PC-3 (cell line): ENCODE measurements at regions not wholly inside any gene's neighbourhood (a gene's known extent, or its start where the extent isn't known, plus 50 kb on each side); places are given as distances from the start of the nearest gene placed in this dataset.
A peak's percentile ranks its signal among the peaks of the same experiment; 100 is the strongest.
"Not testable (repeated sequence)": the region's sequence is repeated elsewhere in the genome, so short reads cannot be mapped to it uniquely, and the experiment has no call there.

Experiments
- ATAC-seq: fragments of 200-7000 bp; cut with Tn5 transposase; 2 replicates; pipeline ENCODE4 v1.9.1; 2020; ENCODE audit warnings: mild to moderate bottlenecking, moderate library complexity
- BruUV-seq: library from RNA; stranded (reverse); fragments of 400-500 nt; replicated peaks from 2 replicates; lab custom pipeline; 2021; lab: Mats Ljungman, UMichigan
- CTCF ChIA-PET: fragments of 300-600 bp; sonication (Branson Sonifier 250); formaldehyde crosslinking; loops from one replicate; lab custom pipeline; 2022; ENCODE audit warnings: antibody characterized with exemption; lab: Charles Lee
- POLR2A ChIA-PET: fragments of 300-600 bp; sonication (Branson Sonifier 250); formaldehyde crosslinking; loops from one replicate; lab custom pipeline; 2022; ENCODE audit warnings: antibody characterized with exemption; ENCODE audit not compliant: unreplicated experiment; lab: Charles Lee
- DNase-seq: peaks from one replicate; pipeline ENCODE4 v3.0.0-alpha.2; 2015
- H2AFZ ChIP-seq: fragments of 300-600 bp; sonication (generic); 2 replicates; pipeline ENCODE4 v1.6.0; 2016; ENCODE audit warnings: antibody characterized with exemption, low read length
- H3F3A ChIP-seq: fragments of 300-600 bp; sonication (generic); one replicate; pipeline ENCODE4 v1.6.0; 2017; ENCODE audit warnings: antibody characterized with exemption, low read length, control low read depth, mild to moderate bottlenecking; ENCODE audit not compliant: unreplicated experiment
- H3K27ac ChIP-seq: fragments of 300-600 bp; sonication (generic); 2 replicates; pipeline ENCODE4 v1.5.1; 2016; ENCODE audit warnings: mild to moderate bottlenecking, low read length
- H3K27me3 ChIP-seq: fragments of 300-600 bp; sonication (generic); 2 replicates; pipeline ENCODE4 v1.6.1; 2016; ENCODE audit warnings: low read length, mixed read lengths
- H3K36me3 ChIP-seq: fragments of 300-600 bp; sonication (generic); 2 replicates; pipeline ENCODE4 v1.6.1; 2016; ENCODE audit warnings: low read depth, mixed run types, low read length, mixed read lengths
- H3K4me1 ChIP-seq: fragments of 300-600 bp; sonication (generic); 2 replicates; pipeline ENCODE4 v1.5.1; 2016; ENCODE audit warnings: low read length; ENCODE audit not compliant: insufficient read depth
- H3K4me2 ChIP-seq: fragments of 300-600 bp; sonication (generic); 2 replicates; pipeline ENCODE4 v1.6.0; 2016; ENCODE audit warnings: low read length
- H3K4me3 ChIP-seq: fragments of 300-600 bp; sonication (generic); 2 replicates; pipeline ENCODE4 v1.5.1; 2016; ENCODE audit warnings: mild to moderate bottlenecking, low read length, mixed read lengths
- H3K79me2 ChIP-seq: fragments of 300-600 bp; sonication (generic); 2 replicates; pipeline ENCODE4 v1.6.1; 2017; ENCODE audit warnings: low read length, mixed read lengths
- H3K9ac ChIP-seq: fragments of 300-600 bp; sonication (generic); 2 replicates; pipeline ENCODE4 v1.6.0; 2016; ENCODE audit warnings: mild to moderate bottlenecking, low read length
- H3K9me2 ChIP-seq: fragments of 300-600 bp; sonication (generic); replicated peaks from 2 replicates; pipeline ENCODE4 v1.6.1; 2016; ENCODE audit warnings: mixed run types, low read length, mixed read lengths
- H3K9me3 ChIP-seq: fragments of 300-600 bp; sonication (generic); 2 replicates; pipeline ENCODE4 v1.6.1; 2016; ENCODE audit warnings: low read length, mixed read lengths
- H4K20me1 ChIP-seq: fragments of 300-600 bp; sonication (generic); 2 replicates; pipeline ENCODE4 v1.6.1; 2016; ENCODE audit warnings: low read length, mixed read lengths
- CTCF ChIP-seq: fragments of 300-600 bp; sonication (generic); conservative IDR thresholded peaks from 2 replicates; pipeline ENCODE4 v1.5.1; 2017; ENCODE audit warnings: antibody characterized with exemption, low read depth, mild to moderate bottlenecking, low read length
- EZH2 ChIP-seq: fragments of 300-600 bp; sonication (generic); IDR thresholded peaks from one replicate; pipeline ENCODE4 v1.6.1; 2017; ENCODE audit warnings: antibody characterized with exemption, mild to moderate bottlenecking, low read length; ENCODE audit not compliant: unreplicated experiment
- EZH2phosphoT487 ChIP-seq: fragments of 300-600 bp; sonication (generic); IDR thresholded peaks from 2 replicates; pipeline ENCODE4 v1.6.1; 2018; ENCODE audit warnings: mild to moderate bottlenecking, antibody characterized with exemption, low read length, borderline replicate concordance
- intact Hi-C: fragments of 100-400 bp; cut with micrococcal nuclease; formaldehyde crosslinking; loops from 2 replicates; pipeline ENCODE4 v1.9.0; 2023

- POLR2A ChIA-PET = no interaction called here
- ATAC-seq (no peak), DNase-seq (no peak)
- H3K9me2 ChIP-seq = no peaks in the 10 kb centered on the region
- no peak overlapping the region for H3K4me2 ChIP-seq
- no peak overlapping the region for H2AFZ ChIP-seq
- no peak overlapping the region for H3K27ac ChIP-seq
- H3K4me3 ChIP-seq = no peak overlapping the region
- BruUV-seq = no TSS peak
- intact Hi-C loops = loop anchor here (5.0 kb wide), 1 partner anchor 889 kb away; no protein-coding TSS in a partner anchor
- H3K4me1 ChIP-seq = no peaks in the 10 kb centered on the region
- H3F3A ChIP-seq = no peaks in the 10 kb centered on the region
- no peaks in the 10 kb centered on the region for H3K27me3 ChIP-seq
- no peaks in the 10 kb centered on the region for H4K20me1 ChIP-seq
- H3K36me3 ChIP-seq = no peaks in the 10 kb centered on the region
- CTCF ChIA-PET = no interaction called here
- no peak overlapping the region for H3K9ac ChIP-seq
- no peak for TF ChIP-seq CTCF
- no peak for TF ChIP-seq EZH2
- TF ChIP-seq EZH2phosphoT487 = no peak
- H3K9me3 ChIP-seq = no peaks in the 10 kb centered on the region
- no peaks in the 10 kb centered on the region for H3K79me2 ChIP-seq
Measured at GRCh38 chr7:9523579-9523978, 1090.2 kb downstream of the NXPH1 start.

GRCh38 chr7:9552431-9552830 lies 1119.0 kb downstream of the NXPH1 start:
- H3K4me1 ChIP-seq, POLR2A ChIA-PET, H3K79me2 ChIP-seq, CTCF ChIA-PET, H3K9me3 ChIP-seq, H2AFZ ChIP-seq, H3K27ac ChIP-seq, H3K9ac ChIP-seq, H3K4me2 ChIP-seq, H4K20me1 ChIP-seq, H3F3A ChIP-seq, H3K9me2 ChIP-seq, H3K4me3 ChIP-seq, BruUV-seq, H3K36me3 ChIP-seq, H3K27me3 ChIP-seq: not testable (repeated sequence)
- ATAC-seq (peak; percentile 90), DNase-seq (peak; percentile 67)
- intact Hi-C loops = loop anchor here (2.0 kb wide), 1 partner anchor 156 kb away; no protein-coding TSS in a partner anchor

- no peak overlapping the region for H3K27ac ChIP-seq
- no TSS peak for BruUV-seq
- CTCF ChIA-PET = no interaction called here
- DNase-seq (no peak), ATAC-seq (no peak)
- no peaks in the 10 kb centered on the region for H3K4me1 ChIP-seq
- no peaks in the 10 kb centered on the region for H3K27me3 ChIP-seq
- no peaks in the 10 kb centered on the region for H4K20me1 ChIP-seq
- H3K9me3 ChIP-seq = no peaks in the 10 kb centered on the region
- H3F3A ChIP-seq = no peaks in the 10 kb centered on the region
- intact Hi-C loops = no loop called here
- no peak overlapping the region for H3K4me2 ChIP-seq
- TF ChIP-seq EZH2 (no peak), EZH2phosphoT487 (no peak), CTCF (no peak)
- POLR2A ChIA-PET = no interaction called here
- no peaks in the 10 kb centered on the region for H3K79me2 ChIP-seq
- no peak overlapping the region for H3K9ac ChIP-seq
- no peak overlapping the region for H3K4me3 ChIP-seq
- H2AFZ ChIP-seq = no peak overlapping the region
- no peaks in the 10 kb centered on the region for H3K9me2 ChIP-seq
- no peaks in the 10 kb centered on the region for H3K36me3 ChIP-seq
Measured at GRCh38 chr7:9557853-9558252, 1124.4 kb downstream of the NXPH1 start.
